MM.1S (cell line): ENCODE measurements at regions not wholly inside any gene's neighbourhood (a gene's known extent, or its start where the extent isn't known, plus 50 kb on each side); places are given as distances from the start of the nearest gene placed in this dataset.

Experiments used
- CTCF ChIP-seq: fragments of 300-600 bp; sonication (generic); IDR thresholded peaks from 2 replicates; pipeline ENCODE4 v1.5.1; 2016; ENCODE audit warnings: antibody characterized with exemption, low read length, mixed read lengths
- EZH2 ChIP-seq: fragments of 300-600 bp; sonication (generic); optimal IDR thresholded peaks from 2 replicates; pipeline ENCODE3; 2017; ENCODE audit warnings: low read depth, mild to moderate bottlenecking, antibody characterized with exemption, low read length, mixed read lengths
- EZH2phosphoT487 ChIP-seq: fragments of 300-600 bp; sonication (generic); IDR thresholded peaks from 2 replicates; pipeline ENCODE4 v1.6.1; 2018; ENCODE audit warnings: antibody characterized with exemption, low read length

GRCh38 chr9:103355000-103355399, 359.9 kb downstream of the CYLC2 start:
- TF ChIP-seq CTCF (no peak), EZH2phosphoT487 (no peak), EZH2 (no peak)
